ENCODE measurements at regions not wholly inside any gene's neighbourhood (a gene's known extent, or its start where the extent isn't known, plus 50 kb on each side); places are given as distances from the start of the nearest gene placed in this dataset.

- no peak for TF ChIP-seq ZFP3 (CRISPR knock-in tag; IDR thresholded peaks at IDR 0.05)
- TF ChIP-seq PATZ1 (CRISPR knock-in tag; IDR thresholded peaks at IDR 0.05; ENCODE audit: borderline replicate concordance), result no peak
- no peak for TF ChIP-seq OSR1 (CRISPR knock-in tag; IDR thresholded peaks at IDR 0.05)
- TF ChIP-seq, protein P1, sequence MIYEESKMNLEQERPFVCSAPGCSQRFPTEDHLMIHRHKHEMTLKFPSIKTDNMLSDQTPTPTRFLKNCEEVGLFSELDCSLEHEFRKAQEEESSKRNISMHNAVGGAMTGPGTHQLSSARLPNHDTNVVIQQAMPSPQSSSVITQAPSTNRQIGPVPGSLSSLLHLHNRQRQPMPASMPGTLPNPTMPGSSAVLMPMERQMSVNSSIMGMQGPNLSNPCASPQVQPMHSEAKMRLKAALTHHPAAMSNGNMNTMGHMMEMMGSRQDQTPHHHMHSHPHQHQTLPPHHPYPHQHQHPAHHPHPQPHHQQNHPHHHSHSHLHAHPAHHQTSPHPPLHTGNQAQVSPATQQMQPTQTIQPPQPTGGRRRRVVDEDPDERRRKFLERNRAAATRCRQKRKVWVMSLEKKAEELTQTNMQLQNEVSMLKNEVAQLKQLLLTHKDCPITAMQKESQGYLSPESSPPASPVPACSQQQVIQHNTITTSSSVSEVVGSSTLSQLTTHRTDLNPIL (CRISPR knock-in tag; IDR thresholded peaks at IDR 0.05; ENCODE audit: low read depth), result no peak
- TF ChIP-seq BACH2 (CRISPR knock-in tag; IDR thresholded peaks at IDR 0.05; ENCODE audit: borderline replicate concordance), result no peak
Observed at GRCh38 chr3:151962352-151962751, 88.9 kb downstream of the SUCNR1 start.
